ENCODE measurements at regions not wholly inside any gene's neighbourhood (a gene's known extent, or its start where the extent isn't known, plus 50 kb on each side); places are given as distances from the start of the nearest gene placed in this dataset.
A peak's percentile ranks its signal among the peaks of the same experiment; 100 is the strongest.

DNA sequence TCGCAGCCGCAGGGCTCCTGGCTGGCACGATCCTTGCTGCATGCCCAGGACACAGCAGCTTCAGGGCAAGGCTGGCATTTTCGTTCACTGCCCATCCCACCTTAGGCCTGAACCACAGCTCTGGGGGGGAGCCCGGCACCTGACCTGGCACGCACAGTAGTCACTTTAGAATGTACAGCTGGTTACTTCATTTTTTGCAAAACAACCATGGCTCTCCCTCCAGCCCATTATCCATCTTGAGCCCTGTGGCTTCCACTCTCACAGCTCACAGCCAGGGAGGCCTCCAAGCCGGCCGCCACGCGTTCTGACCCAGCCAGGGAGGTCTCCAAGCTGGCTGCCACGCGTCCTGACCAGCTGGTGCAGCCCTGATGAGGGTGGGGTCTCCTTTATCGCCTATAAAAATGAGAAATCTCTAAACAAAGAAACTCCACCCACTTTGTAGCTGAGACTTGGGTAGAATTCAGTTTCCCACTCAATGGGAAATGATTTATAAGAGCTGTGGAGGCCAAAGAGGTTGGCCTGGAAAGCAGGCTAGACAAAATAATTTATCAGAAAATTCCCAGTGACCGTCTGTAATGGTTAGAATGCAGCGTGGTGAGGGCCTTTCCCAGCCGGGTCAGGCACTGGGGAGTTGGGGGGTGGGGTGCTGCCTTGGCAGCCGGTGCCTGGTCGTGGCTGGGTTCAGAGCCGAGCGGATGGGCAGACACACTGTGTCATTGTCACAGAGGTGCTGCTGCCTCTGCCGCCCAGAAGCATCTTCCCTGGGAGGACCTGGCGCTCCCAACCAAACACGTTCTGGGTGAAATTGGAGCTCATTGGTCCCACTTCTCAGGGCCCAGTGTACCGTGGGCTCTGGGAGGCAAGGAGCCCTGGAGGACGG is 54.6 kb upstream of the ACTRT2 start:
- no peak for DNase-seq (ENCODE audit: low read depth, low spot score)
- no peak for TF ChIP-seq FOXP2 (optimal IDR thresholded peaks at IDR 0.05; ENCODE audit: control extremely low read depth, extremely low read length, insufficient read depth)
- TF ChIP-seq EZH2 (IDR thresholded peaks at IDR 0.05) = no peak
- no peak for TF ChIP-seq POLR2AphosphoS5 (IDR thresholded peaks at IDR 0.05; ENCODE audit: borderline replicate concordance, low read depth, low read length)
- Histone ChIP-seq H3K9ac (ENCODE audit: insufficient read length) (no peak overlapping the region), H3K4me3 (no peak overlapping the region), H3K27ac (no peak overlapping the region), H3K36me3 (ENCODE audit: insufficient read depth, low read length) (no peaks in the 10 kb centered on the region), H3K9me3 (ENCODE audit: low read depth, low read length) (no peaks in the 10 kb centered on the region)

GRCh38 chr1:2967329-2967725 is 53.9 kb upstream of the ACTRT2 start:
- no peak for DNase-seq (ENCODE audit: low read depth, low spot score)
- Histone ChIP-seq H3K36me3 (ENCODE audit: insufficient read depth, low read length) (no peaks in the 10 kb centered on the region), H3K9ac (ENCODE audit: insufficient read length) (no peak overlapping the region), H3K27ac (no peak overlapping the region), H3K9me3 (ENCODE audit: low read depth, low read length) (no peaks in the 10 kb centered on the region), H3K4me3 (no peak overlapping the region)
- no peak for TF ChIP-seq POLR2AphosphoS5 (IDR thresholded peaks at IDR 0.05; ENCODE audit: borderline replicate concordance, low read depth, low read length)
- TF ChIP-seq FOXP2 (optimal IDR thresholded peaks at IDR 0.05; ENCODE audit: control extremely low read depth, extremely low read length, insufficient read depth) = no peak
- TF ChIP-seq EZH2 (IDR thresholded peaks at IDR 0.05) = no peak

GRCh38 chr1:2967881-2968280 is 53.4 kb upstream of the ACTRT2 start:
- Histone ChIP-seq H3K9me3 (ENCODE audit: low read depth, low read length) (no peaks in the 10 kb centered on the region), H3K36me3 (ENCODE audit: insufficient read depth, low read length) (no peaks in the 10 kb centered on the region)
- no peak for DNase-seq (ENCODE audit: low read depth, low spot score)

DNA sequence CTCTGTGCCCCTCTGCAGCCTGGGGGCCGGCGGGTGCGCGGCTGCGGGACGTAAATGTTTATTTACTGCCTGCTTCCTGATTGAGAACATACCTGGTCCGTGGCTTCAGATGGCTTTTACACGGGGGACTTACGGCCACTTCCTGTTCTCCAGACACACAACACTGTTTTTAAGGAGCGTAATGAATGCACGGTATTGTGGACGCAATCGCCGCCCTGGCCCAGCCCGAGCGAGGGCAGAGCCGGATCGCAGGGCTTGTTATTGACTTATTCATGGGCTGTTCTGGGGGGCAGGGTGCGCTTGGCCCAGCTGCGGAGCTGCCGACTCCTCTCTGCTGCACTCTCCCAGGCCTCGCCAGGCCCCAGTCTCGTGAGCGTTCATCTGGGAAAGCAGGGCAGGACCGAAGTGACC is 52.8 kb upstream of the ACTRT2 start:
- TF ChIP-seq FOXP2 (optimal IDR thresholded peaks at IDR 0.05; ENCODE audit: control extremely low read depth, extremely low read length, insufficient read depth) (no peak), EZH2 (IDR thresholded peaks at IDR 0.05) (peak; percentile 66)
- H3K4me3 ChIP-seq = no peak overlapping the region
- no peaks in the 10 kb centered on the region for H3K9me3 ChIP-seq (ENCODE audit: low read depth, low read length)
- H3K9ac ChIP-seq (ENCODE audit: insufficient read length) = no peak overlapping the region
- no peaks in the 10 kb centered on the region for H3K36me3 ChIP-seq (ENCODE audit: insufficient read depth, low read length)
- DNase-seq (ENCODE audit: low read depth, low spot score) = no peak
- H3K27ac ChIP-seq = no peak overlapping the region

More at GRCh38 chr1:2967881-2968280, 53.4 kb upstream of the ACTRT2 start:
- TF ChIP-seq POLR2AphosphoS5 (IDR thresholded peaks at IDR 0.05; ENCODE audit: borderline replicate concordance, low read depth, low read length) = no peak
- no peak for TF ChIP-seq EZH2 (IDR thresholded peaks at IDR 0.05)
- no peak for TF ChIP-seq FOXP2 (optimal IDR thresholded peaks at IDR 0.05; ENCODE audit: control extremely low read depth, extremely low read length, insufficient read depth)
- Histone ChIP-seq H3K27ac (no peak overlapping the region), H3K4me3 (no peak overlapping the region), H3K9ac (ENCODE audit: insufficient read length) (no peak overlapping the region)

DNA sequence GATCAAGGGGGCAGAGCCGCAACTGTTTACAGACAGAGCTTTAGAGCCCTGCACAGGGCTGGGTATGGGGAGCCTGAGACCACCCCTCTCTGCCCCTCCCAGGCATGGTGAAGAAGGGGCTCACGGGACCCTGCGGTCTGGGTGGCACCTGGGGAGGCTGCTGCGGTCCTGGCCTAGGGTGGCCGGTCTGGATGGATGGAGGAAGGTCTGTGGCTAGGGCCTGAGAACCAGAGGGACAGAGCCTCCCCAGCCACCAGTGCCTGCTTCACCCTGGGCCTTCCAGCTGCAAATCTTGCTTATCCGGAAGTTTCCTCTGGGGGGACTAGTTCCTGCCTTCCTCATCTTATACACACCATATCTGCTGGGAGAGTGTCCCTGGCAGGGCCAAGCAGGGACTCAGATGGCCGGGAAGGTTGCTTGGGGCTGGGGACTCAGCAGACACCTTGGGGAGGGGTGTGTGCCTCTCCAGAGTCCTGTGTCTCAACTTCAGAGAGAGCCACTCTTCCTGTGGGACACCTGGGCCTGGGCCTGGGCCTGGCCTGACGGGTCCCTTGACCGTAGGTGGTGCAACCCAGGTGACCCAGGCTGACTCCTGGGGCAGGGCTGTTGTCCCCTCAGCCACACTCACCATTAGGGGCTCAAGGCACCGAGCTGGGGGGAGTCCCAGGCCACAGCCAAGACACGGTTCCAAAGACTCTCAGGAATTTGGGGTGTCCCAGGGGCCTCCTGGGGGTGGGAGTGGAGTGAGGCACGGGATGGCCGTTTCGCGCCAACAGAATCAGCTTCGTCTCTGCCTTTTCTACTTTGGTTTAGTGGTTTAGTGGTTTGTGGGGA is 52.0 kb upstream of the ACTRT2 start:
- no peak for DNase-seq (ENCODE audit: low read depth, low spot score)
- H3K27ac ChIP-seq = no peak overlapping the region
- no peaks in the 10 kb centered on the region for H3K9me3 ChIP-seq (ENCODE audit: low read depth, low read length)
- H3K9ac ChIP-seq (ENCODE audit: insufficient read length) = no peak overlapping the region
- H3K4me3 ChIP-seq = no peak overlapping the region
- TF ChIP-seq EZH2 (IDR thresholded peaks at IDR 0.05) (no peak), FOXP2 (optimal IDR thresholded peaks at IDR 0.05; ENCODE audit: control extremely low read depth, extremely low read length, insufficient read depth) (no peak), POLR2AphosphoS5 (IDR thresholded peaks at IDR 0.05; ENCODE audit: borderline replicate concordance, low read depth, low read length) (no peak)
- no peaks in the 10 kb centered on the region for H3K36me3 ChIP-seq (ENCODE audit: insufficient read depth, low read length)

- no peaks in the 10 kb centered on the region for H3K9me3 ChIP-seq (ENCODE audit: low read depth, low read length)
These were observed 51.4 kb upstream of the ACTRT2 start for GRCh38 chr1:2969845-2970291.

DNA sequence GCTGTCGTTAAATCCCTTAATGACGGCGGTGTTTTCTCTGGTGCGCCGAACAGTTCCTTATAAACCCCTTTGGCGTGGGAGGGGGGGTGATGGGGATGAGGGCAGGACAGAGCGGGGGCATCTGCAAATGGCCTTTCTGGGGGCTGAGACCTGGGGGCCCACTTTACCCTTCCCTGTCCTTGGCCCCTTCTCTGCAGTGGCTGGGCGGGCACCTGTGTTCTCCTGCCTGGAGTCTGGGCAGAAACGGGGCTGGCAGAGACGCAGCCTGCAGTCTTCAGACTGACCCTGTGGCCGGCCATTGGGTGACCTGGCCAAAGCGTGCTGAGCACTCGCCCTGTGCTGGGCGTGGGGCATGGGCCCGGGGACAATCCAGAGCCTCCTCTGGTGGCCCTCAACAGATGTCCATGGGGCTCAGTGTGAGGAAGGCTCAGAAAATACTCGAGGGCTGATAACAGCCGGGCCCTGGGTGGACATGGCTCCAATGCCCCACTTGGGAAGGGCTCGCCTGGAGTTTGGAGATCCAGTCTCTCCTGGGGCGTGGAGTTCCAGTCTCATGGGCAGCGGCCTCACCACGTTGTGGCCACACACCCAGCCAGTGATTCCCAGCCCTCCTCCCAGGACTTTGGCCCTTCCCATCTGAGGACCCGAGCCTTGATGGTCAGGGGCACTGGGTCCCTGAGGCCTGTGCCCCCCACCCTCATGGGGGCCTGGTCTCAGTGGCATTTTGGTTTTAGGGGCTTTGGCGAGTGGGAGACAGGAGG is 50.8 kb upstream of the ACTRT2 start:
- no peak overlapping the region for H3K27ac ChIP-seq
- no peak overlapping the region for H3K4me3 ChIP-seq
- no peak for DNase-seq (ENCODE audit: low read depth, low spot score)
- TF ChIP-seq POLR2AphosphoS5 (IDR thresholded peaks at IDR 0.05; ENCODE audit: borderline replicate concordance, low read depth, low read length) (no peak), FOXP2 (optimal IDR thresholded peaks at IDR 0.05; ENCODE audit: control extremely low read depth, extremely low read length, insufficient read depth) (no peak)
- H3K9ac ChIP-seq (ENCODE audit: insufficient read length) = no peak overlapping the region
- H3K36me3 ChIP-seq (ENCODE audit: insufficient read depth, low read length) = no peaks in the 10 kb centered on the region
- H3K9me3 ChIP-seq (ENCODE audit: low read depth, low read length) = no peaks in the 10 kb centered on the region

More at GRCh38 chr1:2969845-2970291, 51.4 kb upstream of the ACTRT2 start:
- no peak for TF ChIP-seq EZH2 (IDR thresholded peaks at IDR 0.05)
- no peak for TF ChIP-seq FOXP2 (optimal IDR thresholded peaks at IDR 0.05; ENCODE audit: control extremely low read depth, extremely low read length, insufficient read depth)
- TF ChIP-seq POLR2AphosphoS5 (IDR thresholded peaks at IDR 0.05; ENCODE audit: borderline replicate concordance, low read depth, low read length) = no peak
- no peak overlapping the region for H3K4me3 ChIP-seq
- H3K9ac ChIP-seq (ENCODE audit: insufficient read length) = no peak overlapping the region
- H3K27ac ChIP-seq = no peak overlapping the region
- no peak for DNase-seq (ENCODE audit: low read depth, low spot score)
- no peaks in the 10 kb centered on the region for H3K36me3 ChIP-seq (ENCODE audit: insufficient read depth, low read length)

DNA sequence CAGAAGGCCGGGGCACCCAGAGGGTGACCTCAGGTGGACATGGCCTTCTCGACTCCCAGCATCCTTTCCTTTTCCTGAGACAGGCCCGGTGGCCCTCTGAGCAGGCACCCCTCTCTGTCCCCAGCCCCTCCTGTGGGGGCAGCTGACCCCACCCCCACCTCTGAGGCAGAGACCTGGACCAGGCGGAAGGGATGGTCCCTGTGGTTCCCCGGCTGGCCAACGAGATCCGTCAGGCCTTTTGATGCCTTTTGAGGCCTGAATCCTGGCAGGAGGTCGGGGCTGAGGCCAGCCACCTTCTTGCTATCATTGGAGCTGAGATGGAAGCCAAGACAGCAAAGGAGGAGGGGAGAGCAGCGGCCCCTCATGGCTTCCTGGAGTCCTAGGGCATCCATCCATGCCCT is 50.2 kb upstream of the ACTRT2 start:
- H3K9me3 ChIP-seq (ENCODE audit: low read depth, low read length) = no peaks in the 10 kb centered on the region
- no peak overlapping the region for H3K4me3 ChIP-seq
- TF ChIP-seq FOXP2 (optimal IDR thresholded peaks at IDR 0.05; ENCODE audit: control extremely low read depth, extremely low read length, insufficient read depth) = no peak
- no peak for TF ChIP-seq EZH2 (IDR thresholded peaks at IDR 0.05)
- no peak for TF ChIP-seq POLR2AphosphoS5 (IDR thresholded peaks at IDR 0.05; ENCODE audit: borderline replicate concordance, low read depth, low read length)
- no peak for DNase-seq (ENCODE audit: low read depth, low spot score)
- no peaks in the 10 kb centered on the region for H3K36me3 ChIP-seq (ENCODE audit: insufficient read depth, low read length)
- no peak overlapping the region for H3K9ac ChIP-seq (ENCODE audit: insufficient read length)
- H3K27ac ChIP-seq = no peak overlapping the region
